ENCODE measurements at regions not wholly inside any gene's neighbourhood (a gene's known extent, or its start where the extent isn't known, plus 50 kb on each side); places are given as distances from the start of the nearest gene placed in this dataset.

DNA sequence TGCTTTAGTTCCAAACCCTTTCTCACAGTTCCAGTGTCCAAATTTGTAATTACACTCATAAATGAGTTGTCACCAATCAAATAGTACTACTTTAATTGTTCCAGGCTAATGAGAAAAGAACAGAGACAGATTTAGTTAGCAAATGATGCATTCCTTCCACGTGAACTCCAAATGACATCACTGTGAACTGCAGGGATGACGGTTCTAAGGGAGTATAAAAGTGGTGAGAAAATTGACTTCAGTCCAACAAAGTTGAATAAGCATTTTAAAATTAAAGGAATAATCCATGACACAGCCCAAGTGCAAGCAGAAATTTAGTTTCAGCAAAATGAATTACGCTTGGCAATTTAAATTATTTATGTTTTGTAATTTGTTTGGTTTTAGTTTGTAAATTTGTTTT is 102.0 kb upstream of the LRATD1 start:
- no peaks in the 10 kb centered on the region for H3K27me3 ChIP-seq (ENCODE audit: control insufficient read depth, low read length)
- H3K4me2 ChIP-seq (ENCODE audit: low read length): no peak overlapping the region
- H3K9me3 ChIP-seq (ENCODE audit: control insufficient read depth, insufficient read depth, low read length): no peaks in the 10 kb centered on the region
- no peaks in the 10 kb centered on the region for H3K4me1 ChIP-seq (ENCODE audit: control insufficient read depth, low read length)
- no peak overlapping the region for H3K4me3 ChIP-seq (ENCODE audit: low read length)
- H3F3A ChIP-seq (ENCODE audit: control insufficient read depth, insufficient read depth): no peaks in the 10 kb centered on the region
- no peaks in the 10 kb centered on the region for H4K20me1 ChIP-seq (ENCODE audit: control insufficient read depth, insufficient read depth, low read depth, low read length)
- H3K36me3 ChIP-seq (ENCODE audit: control insufficient read depth, low read length): no peaks in the 10 kb centered on the region
- no peaks in the 10 kb centered on the region for H3K9me2 ChIP-seq (replicated peaks; ENCODE audit: control insufficient read depth, low read length)
- H3K27ac ChIP-seq (ENCODE audit: low read depth, low read length): no peak overlapping the region
- TF ChIP-seq EZH2phosphoT487 (IDR thresholded peaks at IDR 0.05; ENCODE audit: borderline replicate concordance, low read length): no peak
- TF ChIP-seq, protein P1, sequence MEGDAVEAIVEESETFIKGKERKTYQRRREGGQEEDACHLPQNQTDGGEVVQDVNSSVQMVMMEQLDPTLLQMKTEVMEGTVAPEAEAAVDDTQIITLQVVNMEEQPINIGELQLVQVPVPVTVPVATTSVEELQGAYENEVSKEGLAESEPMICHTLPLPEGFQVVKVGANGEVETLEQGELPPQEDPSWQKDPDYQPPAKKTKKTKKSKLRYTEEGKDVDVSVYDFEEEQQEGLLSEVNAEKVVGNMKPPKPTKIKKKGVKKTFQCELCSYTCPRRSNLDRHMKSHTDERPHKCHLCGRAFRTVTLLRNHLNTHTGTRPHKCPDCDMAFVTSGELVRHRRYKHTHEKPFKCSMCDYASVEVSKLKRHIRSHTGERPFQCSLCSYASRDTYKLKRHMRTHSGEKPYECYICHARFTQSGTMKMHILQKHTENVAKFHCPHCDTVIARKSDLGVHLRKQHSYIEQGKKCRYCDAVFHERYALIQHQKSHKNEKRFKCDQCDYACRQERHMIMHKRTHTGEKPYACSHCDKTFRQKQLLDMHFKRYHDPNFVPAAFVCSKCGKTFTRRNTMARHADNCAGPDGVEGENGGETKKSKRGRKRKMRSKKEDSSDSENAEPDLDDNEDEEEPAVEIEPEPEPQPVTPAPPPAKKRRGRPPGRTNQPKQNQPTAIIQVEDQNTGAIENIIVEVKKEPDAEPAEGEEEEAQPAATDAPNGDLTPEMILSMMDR (IDR thresholded peaks at IDR 0.05; ENCODE audit: low read depth, low read length, poor library complexity, severe bottlenecking): no peak
- no peaks in the 10 kb centered on the region for H3K79me2 ChIP-seq (ENCODE audit: control insufficient read depth, low read length)

DNA sequence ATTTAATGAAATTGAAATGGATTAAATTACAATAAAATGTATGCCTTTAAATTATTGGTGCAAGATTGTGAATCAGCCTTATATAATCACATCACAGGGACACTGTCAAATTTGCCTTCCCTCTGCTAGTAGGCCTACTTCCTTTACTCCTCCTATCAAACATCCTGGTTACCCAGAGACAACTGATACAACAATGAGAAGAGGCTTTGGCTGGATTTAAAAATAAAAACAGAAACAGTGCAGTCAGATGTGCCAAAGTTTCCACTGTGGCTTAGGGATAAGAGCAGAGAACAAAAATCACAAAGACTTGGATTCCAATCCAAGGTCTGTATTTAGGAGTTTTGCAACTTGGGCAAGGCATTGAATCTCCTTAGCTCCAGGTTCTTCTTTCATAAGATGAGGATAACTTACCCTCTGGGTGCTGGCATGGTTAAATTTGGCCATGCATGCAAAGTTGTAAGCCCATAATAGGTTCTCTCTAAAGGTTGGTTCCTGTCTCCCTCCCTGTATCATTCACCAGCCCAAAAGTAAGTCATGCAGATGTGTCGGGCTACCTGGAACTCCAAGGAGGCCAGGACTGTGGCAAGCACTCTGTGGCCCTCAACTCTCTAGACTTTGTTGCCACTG is 99.3 kb upstream of the LRATD1 start:
- H3K4me3 ChIP-seq (ENCODE audit: low read length): no peak overlapping the region
- H3K9me3 ChIP-seq (ENCODE audit: control insufficient read depth, insufficient read depth, low read length): no peaks in the 10 kb centered on the region
- H3F3A ChIP-seq (ENCODE audit: control insufficient read depth, insufficient read depth): no peaks in the 10 kb centered on the region
- H3K27me3 ChIP-seq (ENCODE audit: control insufficient read depth, low read length): no peaks in the 10 kb centered on the region
- no peaks in the 10 kb centered on the region for H3K9me2 ChIP-seq (replicated peaks; ENCODE audit: control insufficient read depth, low read length)
- H3K79me2 ChIP-seq (ENCODE audit: control insufficient read depth, low read length): no peaks in the 10 kb centered on the region
- H3K4me2 ChIP-seq (ENCODE audit: low read length): no peak overlapping the region
- no peaks in the 10 kb centered on the region for H3K36me3 ChIP-seq (ENCODE audit: control insufficient read depth, low read length)
- TF ChIP-seq, protein P1 (IDR thresholded peaks at IDR 0.05; ENCODE audit: low read depth, low read length, poor library complexity, severe bottlenecking): no peak
- no peak for TF ChIP-seq EZH2phosphoT487 (IDR thresholded peaks at IDR 0.05; ENCODE audit: borderline replicate concordance, low read length)
- no peak overlapping the region for H3K27ac ChIP-seq (ENCODE audit: low read depth, low read length)
- H3K4me1 ChIP-seq (ENCODE audit: control insufficient read depth, low read length): no peaks in the 10 kb centered on the region
- H4K20me1 ChIP-seq (ENCODE audit: control insufficient read depth, insufficient read depth, low read depth, low read length): no peaks in the 10 kb centered on the region

DNA sequence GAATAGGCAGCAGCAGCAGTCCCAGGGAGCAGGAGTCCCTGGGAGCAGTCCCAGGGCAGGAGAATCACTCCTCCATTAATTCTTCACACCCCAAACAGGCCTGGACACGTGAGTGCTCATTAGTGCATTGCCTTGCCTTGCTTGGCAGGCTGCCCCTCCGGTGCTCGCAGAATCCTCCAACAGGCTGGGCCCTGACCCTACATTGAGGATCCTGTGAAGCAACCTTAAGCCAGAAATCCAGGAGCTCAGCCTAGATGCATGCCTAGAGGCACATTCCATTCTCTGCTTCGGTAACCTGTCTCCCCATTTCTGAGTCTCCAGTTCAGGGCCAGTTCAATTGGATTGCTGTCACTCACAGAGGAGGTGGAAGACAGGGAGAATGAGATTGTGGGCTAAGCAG is 97.4 kb upstream of the LRATD1 start:
- Histone ChIP-seq H3K9me3 (ENCODE audit: control insufficient read depth, insufficient read depth, low read length) (no peaks in the 10 kb centered on the region), H3K4me3 (ENCODE audit: low read length) (no peak overlapping the region), H3K79me2 (ENCODE audit: control insufficient read depth, low read length) (no peaks in the 10 kb centered on the region), H3K9me2 (replicated peaks; ENCODE audit: control insufficient read depth, low read length) (no peaks in the 10 kb centered on the region), H3K27ac (ENCODE audit: low read depth, low read length) (no peak overlapping the region), H3K36me3 (ENCODE audit: control insufficient read depth, low read length) (no peaks in the 10 kb centered on the region), H3F3A (ENCODE audit: control insufficient read depth, insufficient read depth) (no peaks in the 10 kb centered on the region), H3K4me2 (ENCODE audit: low read length) (no peak overlapping the region), H3K4me1 (ENCODE audit: control insufficient read depth, low read length) (no peaks in the 10 kb centered on the region), H3K27me3 (ENCODE audit: control insufficient read depth, low read length) (no peaks in the 10 kb centered on the region), H4K20me1 (ENCODE audit: control insufficient read depth, insufficient read depth, low read depth, low read length) (no peaks in the 10 kb centered on the region)
- TF ChIP-seq, protein P1 (IDR thresholded peaks at IDR 0.05; ENCODE audit: low read depth, low read length, poor library complexity, severe bottlenecking): no peak
- TF ChIP-seq EZH2phosphoT487 (IDR thresholded peaks at IDR 0.05; ENCODE audit: borderline replicate concordance, low read length): no peak

Data from DOHH2 (cell line).